HEK293T (cell line): ENCODE measurements at regions not wholly inside any gene's neighbourhood (a gene's known extent, or its start where the extent isn't known, plus 50 kb on each side); places are given as distances from the start of the nearest gene placed in this dataset.

ENCODE experiments used
- CTCF ChIA-PET: fragments of 350-600 bp; formaldehyde crosslinking; extraction: SDS; loops from one replicate; lab custom pipeline; 2021; ENCODE audit warnings: antibody characterized with exemption, inconsistent platforms; lab: Yijun Ruan, JAX
- POLR2A ChIA-PET: fragments of 350-600 bp; formaldehyde crosslinking; extraction: SDS; loops from one replicate; lab custom pipeline; 2020; ENCODE audit warnings: antibody characterized with exemption, inconsistent platforms; lab: Yijun Ruan, JAX
- DNase-seq: peaks from one replicate; pipeline ENCODE4 v3.0.0; 2012; ENCODE audit warnings: mixed read lengths; ENCODE audit errors: extremely low spot score
- ARNT ChIP-seq: fragments of 450-650 bp; IDR thresholded peaks from 2 replicates; pipeline ENCODE4 v1.6.1; 2017; ENCODE audit warnings: mild to moderate bottlenecking
- BHLHE40 ChIP-seq: fragments of 450-650 bp; IDR thresholded peaks from 2 replicates; pipeline ENCODE4 v1.6.1; 2016; ENCODE audit warnings: mild to moderate bottlenecking, moderate library complexity, borderline replicate concordance
- CTBP1 ChIP-seq: fragments of 450-650 bp; IDR thresholded peaks from 2 replicates; pipeline ENCODE4 v1.6.1; 2016; ENCODE audit warnings: borderline replicate concordance
- ELF4 ChIP-seq: fragments of 450-650 bp; IDR thresholded peaks from 2 replicates; pipeline ENCODE4 v1.6.1; 2017; ENCODE audit warnings: antibody characterized with exemption
- FOXA1 ChIP-seq: fragments of 450-650 bp; IDR thresholded peaks from 2 replicates; pipeline ENCODE4 v1.6.1; 2016; ENCODE audit warnings: mild to moderate bottlenecking
- FOXK2 ChIP-seq: fragments of 450-650 bp; IDR thresholded peaks from 2 replicates; pipeline ENCODE4 v1.6.1; 2016; ENCODE audit warnings: mild to moderate bottlenecking
- FOXM1 ChIP-seq: fragments of 450-650 bp; IDR thresholded peaks from 2 replicates; pipeline ENCODE4 v1.6.1; 2017; ENCODE audit warnings: mild to moderate bottlenecking, borderline replicate concordance
- HDGF ChIP-seq: fragments of 450-650 bp; IDR thresholded peaks from 2 replicates; pipeline ENCODE4 v1.6.1; 2017; ENCODE audit warnings: antibody characterized with exemption, borderline replicate concordance
- L3MBTL2 ChIP-seq: fragments of 450-650 bp; conservative IDR thresholded peaks from 2 replicates; pipeline ENCODE4 v1.6.1; 2016; ENCODE audit warnings: mild to moderate bottlenecking
- LEF1 ChIP-seq: fragments of 450-650 bp; IDR thresholded peaks from 2 replicates; pipeline ENCODE4 v1.6.1; 2017; ENCODE audit warnings: mild to moderate bottlenecking, borderline replicate concordance
- NFRKB ChIP-seq: fragments of 450-650 bp; IDR thresholded peaks from 2 replicates; pipeline ENCODE4 v1.6.1; 2016; ENCODE audit warnings: mild to moderate bottlenecking, moderate library complexity
- PKNOX1 ChIP-seq: fragments of 450-650 bp; IDR thresholded peaks from 2 replicates; pipeline ENCODE4 v1.6.1; 2016
- SP1 ChIP-seq: fragments of 450-650 bp; IDR thresholded peaks from 2 replicates; pipeline ENCODE4 v1.6.1; 2017
- SUZ12 ChIP-seq: fragments of 450-650 bp; IDR thresholded peaks from 2 replicates; pipeline ENCODE4 v1.6.1; 2016; ENCODE audit warnings: mild to moderate bottlenecking
- TARDBP ChIP-seq: fragments of 450-650 bp; IDR thresholded peaks from 2 replicates; pipeline ENCODE4 v1.6.1; 2016
- ZNF384 ChIP-seq: fragments of 450-650 bp; IDR thresholded peaks from 2 replicates; pipeline ENCODE4 v1.6.1; 2016

GRCh38 chr4:126812076-126812475, 820.7 kb upstream of the INTU start:
- no peak for DNase-seq
- ChIA-PET POLR2A (no interaction called here), CTCF (interaction anchor here (0.8 kb wide), 1 partner anchor 79 kb away, joined by 5 read pairs; no protein-coding TSS in a partner anchor)
- TF ChIP-seq FOXM1 (no peak), SP1 (no peak), NFRKB (no peak), ELF4 (no peak), LEF1 (no peak), BHLHE40 (no peak), TARDBP (no peak), PKNOX1 (no peak), FOXA1 (no peak), SUZ12 (no peak), ZNF384 (no peak), FOXK2 (no peak), HDGF (no peak), ARNT (no peak), CTBP1 (no peak)

- DNase-seq: no peak
- TF ChIP-seq FOXA1 (no peak), ZNF384 (no peak), CTBP1 (no peak), FOXK2 (no peak), HDGF (no peak), SUZ12 (no peak), L3MBTL2 (no peak), TARDBP (no peak), NFRKB (no peak), LEF1 (no peak)
- ChIA-PET POLR2A (no interaction called here), CTCF (no interaction called here)
Measured at GRCh38 chr4:126820631-126821030, 812.1 kb upstream of the INTU start.

- CTCF ChIA-PET: no interaction called here
- no peak for DNase-seq
- POLR2A ChIA-PET: no interaction called here
- no peak for TF ChIP-seq FOXA1
Measured at GRCh38 chr4:126821152-126821551, 811.6 kb upstream of the INTU start.

GRCh38 chr4:126825083-126825482, 807.7 kb upstream of the INTU start:
- TF ChIP-seq FOXM1: no peak
- TF ChIP-seq L3MBTL2: no peak
- no peak for TF ChIP-seq BHLHE40
- no peak for TF ChIP-seq HDGF
- no peak for TF ChIP-seq FOXK2
- TF ChIP-seq ARNT: no peak
- TF ChIP-seq LEF1: no peak
- no peak for TF ChIP-seq NFRKB
- TF ChIP-seq FOXA1: no peak
- TF ChIP-seq PKNOX1: no peak
- TF ChIP-seq SUZ12: no peak
- ChIA-PET POLR2A (no interaction called here), CTCF (no interaction called here)
- no peak for DNase-seq

GRCh38 chr4:126827669-126828068, 805.1 kb upstream of the INTU start:
- CTCF ChIA-PET: no interaction called here
- POLR2A ChIA-PET: no interaction called here
- no peak for TF ChIP-seq BHLHE40
- no peak for DNase-seq

- ChIA-PET POLR2A (no interaction called here), CTCF (no interaction called here)
- no peak for DNase-seq
- TF ChIP-seq ARNT: no peak
- no peak for TF ChIP-seq BHLHE40
- TF ChIP-seq PKNOX1: no peak
- no peak for TF ChIP-seq TARDBP
- no peak for TF ChIP-seq FOXA1
- TF ChIP-seq FOXK2: no peak
- no peak for TF ChIP-seq ZNF384
- TF ChIP-seq NFRKB: no peak
- TF ChIP-seq SUZ12: no peak
- no peak for TF ChIP-seq CTBP1
- no peak for TF ChIP-seq ELF4
- TF ChIP-seq L3MBTL2: no peak
- no peak for TF ChIP-seq HDGF
- TF ChIP-seq SP1: no peak
- no peak for TF ChIP-seq FOXM1
- TF ChIP-seq LEF1: no peak
Measured at GRCh38 chr4:126834854-126835253, 797.9 kb upstream of the INTU start.

- no peak for TF ChIP-seq FOXA1
- no peak for TF ChIP-seq HDGF
- no peak for TF ChIP-seq SUZ12
- TF ChIP-seq SP1: no peak
- TF ChIP-seq BHLHE40: no peak
- TF ChIP-seq L3MBTL2: no peak
- TF ChIP-seq ZNF384: no peak
- TF ChIP-seq CTBP1: no peak
- TF ChIP-seq FOXM1: no peak
- no peak for TF ChIP-seq PKNOX1
- ChIA-PET POLR2A (no interaction called here), CTCF (no interaction called here)
- no peak for DNase-seq
Measured at GRCh38 chr4:126838941-126839679, 793.6 kb upstream of the INTU start.
